SK-N-SH treated with all-trans-retinoic acid at 6 μM for 48 hours (cell line): ENCODE measurements at regions not wholly inside any gene's neighbourhood (a gene's known extent, or its start where the extent isn't known, plus 50 kb on each side); places are given as distances from the start of the nearest gene placed in this dataset.

Source experiments
- ESRRG ChIP-seq: fragments of 250-450 bp; sonication (Bioruptor Pico); IDR thresholded peaks from 2 replicates; pipeline ENCODE4 v1.6.1; 2021; ENCODE audit warnings: mild to moderate bottlenecking
- ISL1 ChIP-seq: fragments of 250-450 bp; sonication (Bioruptor Pico); IDR thresholded peaks from 2 replicates; pipeline ENCODE4 v2.1.2; 2022; ENCODE audit warnings: mild to moderate bottlenecking, moderate library complexity
- OSR1 ChIP-seq: fragments of 250-450 bp; sonication (Bioruptor Pico); IDR thresholded peaks from 2 replicates; pipeline ENCODE4 v1.8.0; 2022; ENCODE audit warnings: moderate library complexity, mild to moderate bottlenecking, inconsistent platforms
- RARB ChIP-seq: fragments of 250-450 bp; sonication (Bioruptor Pico); IDR thresholded peaks from 2 replicates; pipeline ENCODE4 v1.8.0; 2021; ENCODE audit warnings: mild to moderate bottlenecking, moderate library complexity
- SNAI2 ChIP-seq: fragments of 250-450 bp; sonication (Bioruptor Pico); IDR thresholded peaks from 2 replicates; pipeline ENCODE4 v1.5.0; 2020; ENCODE audit warnings: mild to moderate bottlenecking, moderate library complexity
- TOX ChIP-seq: fragments of 250-450 bp; sonication (Bioruptor Pico); IDR thresholded peaks from 2 replicates; pipeline ENCODE4 v1.8.0; 2021; ENCODE audit warnings: mild to moderate bottlenecking, moderate library complexity, borderline replicate concordance
- ZC3H10 ChIP-seq: fragments of 250-450 bp; sonication (Bioruptor Pico); IDR thresholded peaks from 2 replicates; pipeline ENCODE4 v1.5.1; 2021; ENCODE audit warnings: mild to moderate bottlenecking, moderate library complexity
- ZFP3 ChIP-seq: fragments of 250-450 bp; sonication (Bioruptor Pico); IDR thresholded peaks from 2 replicates; pipeline ENCODE4 v1.5.0; 2020; ENCODE audit warnings: mild to moderate bottlenecking, moderate library complexity
- ZFP30 ChIP-seq: fragments of 450-650 bp; formaldehyde crosslinking; IDR thresholded peaks from 2 replicates; pipeline ENCODE4 v1.5.0; 2022; ENCODE audit warnings: mild to moderate bottlenecking, moderate library complexity
- TF ChIP-seq, protein P1 (sequence below): fragments of 250-450 bp; sonication (Bioruptor Pico); IDR thresholded peaks from 2 replicates; pipeline ENCODE4 v1.8.0; 2020; ENCODE audit warnings: mild to moderate bottlenecking, moderate library complexity, borderline replicate concordance

DNA sequence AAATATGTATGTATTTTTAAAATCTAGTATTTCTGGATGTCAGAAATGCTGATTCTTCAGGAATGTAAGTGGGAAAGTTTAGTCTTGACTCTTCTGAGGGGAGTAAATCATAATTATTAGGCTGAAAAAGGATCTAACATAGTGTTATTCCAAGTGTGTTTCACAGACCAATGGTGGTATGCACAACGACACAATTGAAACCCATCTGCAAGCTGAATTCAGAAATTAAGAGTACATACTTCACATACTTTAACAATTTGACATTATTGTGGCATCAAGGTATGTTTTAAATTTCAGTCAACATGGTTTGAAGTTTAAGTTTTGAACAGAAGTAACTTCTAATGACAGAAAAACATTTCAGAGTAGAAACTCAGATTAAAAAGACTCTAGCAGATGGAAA is 236.7 kb downstream of the SLC7A11 start:
- TF ChIP-seq ZFP3 (CRISPR knock-in tag) (no peak), ZC3H10 (CRISPR knock-in tag) (no peak), RARB (no peak), ISL1 (CRISPR knock-in tag) (no peak), TOX (no peak), ESRRG (CRISPR knock-in tag) (no peak), OSR1 (CRISPR knock-in tag) (no peak), ZFP30 (CRISPR knock-in tag) (no peak), SNAI2 (no peak)
- TF ChIP-seq, protein P1, sequence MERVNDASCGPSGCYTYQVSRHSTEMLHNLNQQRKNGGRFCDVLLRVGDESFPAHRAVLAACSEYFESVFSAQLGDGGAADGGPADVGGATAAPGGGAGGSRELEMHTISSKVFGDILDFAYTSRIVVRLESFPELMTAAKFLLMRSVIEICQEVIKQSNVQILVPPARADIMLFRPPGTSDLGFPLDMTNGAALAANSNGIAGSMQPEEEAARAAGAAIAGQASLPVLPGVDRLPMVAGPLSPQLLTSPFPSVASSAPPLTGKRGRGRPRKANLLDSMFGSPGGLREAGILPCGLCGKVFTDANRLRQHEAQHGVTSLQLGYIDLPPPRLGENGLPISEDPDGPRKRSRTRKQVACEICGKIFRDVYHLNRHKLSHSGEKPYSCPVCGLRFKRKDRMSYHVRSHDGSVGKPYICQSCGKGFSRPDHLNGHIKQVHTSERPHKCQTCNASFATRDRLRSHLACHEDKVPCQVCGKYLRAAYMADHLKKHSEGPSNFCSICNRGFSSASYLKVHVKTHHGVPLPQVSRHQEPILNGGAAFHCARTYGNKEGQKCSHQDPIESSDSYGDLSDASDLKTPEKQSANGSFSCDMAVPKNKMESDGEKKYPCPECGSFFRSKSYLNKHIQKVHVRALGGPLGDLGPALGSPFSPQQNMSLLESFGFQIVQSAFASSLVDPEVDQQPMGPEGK (CRISPR knock-in tag) = no peak
